GM19025 (cell line): ENCODE measurements at regions not wholly inside any gene's neighbourhood (a gene's known extent, or its start where the extent isn't known, plus 50 kb on each side); places are given as distances from the start of the nearest gene placed in this dataset.

Experiments used
- ATAC-seq: cut with Tn5 transposase; IDR thresholded peaks from one replicate; pipeline ENCODE4 v1.9.1; 2021; ENCODE audit warnings: mild to moderate bottlenecking, low read depth, moderate library complexity; ENCODE audit not compliant: unreplicated experiment

GRCh38 chr12:89858718-89859117 is 150.1 kb upstream of the ATP2B1 start:
- ATAC-seq: no peak

GRCh38 chr12:89857652-89858274 is 149.1 kb upstream of the ATP2B1 start:
- no peak for ATAC-seq

- peak; percentile 91 for ATAC-seq
Measured at GRCh38 chr12:89856431-89856830, 147.8 kb upstream of the ATP2B1 start.

GRCh38 chr12:89848732-89849131 is 140.1 kb upstream of the ATP2B1 start:
- no peak for ATAC-seq

GRCh38 chr12:89846473-89847055 is 137.9 kb upstream of the ATP2B1 start:
- ATAC-seq: no peak

- ATAC-seq: no peak
Measured at GRCh38 chr12:89845767-89846166, 137.1 kb upstream of the ATP2B1 start.

- ATAC-seq: no peak
Measured at GRCh38 chr12:89845366-89845765, 136.7 kb upstream of the ATP2B1 start.

- ATAC-seq: no peak
Measured at GRCh38 chr12:89844539-89844938, 135.9 kb upstream of the ATP2B1 start.

- no peak for ATAC-seq
Measured at GRCh38 chr12:89840162-89840922, 131.7 kb upstream of the ATP2B1 start.

GRCh38 chr12:89839444-89839843 is 130.8 kb upstream of the ATP2B1 start:
- no peak for ATAC-seq

GRCh38 chr12:89838833-89839232 is 130.2 kb upstream of the ATP2B1 start:
- ATAC-seq: no peak

GRCh38 chr12:89836026-89836425 is 127.4 kb upstream of the ATP2B1 start:
- no peak for ATAC-seq

GRCh38 chr12:89834676-89835075 is 126.0 kb upstream of the ATP2B1 start:
- no peak for ATAC-seq

GRCh38 chr12:89833337-89834252 is 125.0 kb upstream of the ATP2B1 start:
- no peak for ATAC-seq

GRCh38 chr12:89832336-89832735 is 123.7 kb upstream of the ATP2B1 start:
- no peak for ATAC-seq

- ATAC-seq: no peak
Measured at GRCh38 chr12:89831310-89832095, 122.9 kb upstream of the ATP2B1 start.

- ATAC-seq: no peak
Measured at GRCh38 chr12:89829434-89829975, 120.9 kb upstream of the ATP2B1 start.

GRCh38 chr12:89828575-89828974 is 119.9 kb upstream of the ATP2B1 start:
- ATAC-seq: no peak

GRCh38 chr12:89827592-89827991 is 119.0 kb upstream of the ATP2B1 start:
- ATAC-seq: no peak

- no peak for ATAC-seq
Measured at GRCh38 chr12:89826468-89826867, 117.8 kb upstream of the ATP2B1 start.
